Fibroblast of lung (primary cell): ENCODE measurements at regions not wholly inside any gene's neighbourhood (a gene's known extent, or its start where the extent isn't known, plus 50 kb on each side); places are given as distances from the start of the nearest gene placed in this dataset.

Source experiments
- DNase-seq, 2 donors: peaks; one replicate each; pipeline versions ENCODE4 v3.0.0 to v3.0.0-alpha.2; 2010; ENCODE audit warnings: low read depth in 2 of 2
- H2AFZ ChIP-seq: 2 replicates; pipeline ENCODE4 v1.5.1; 2012; ENCODE audit warnings: low read length, control low read depth, inconsistent platforms
- H3K27ac ChIP-seq: 2 replicates; pipeline ENCODE4 v1.5.1; 2011; ENCODE audit warnings: low read length, control low read depth; ENCODE audit not compliant: insufficient read depth
- H3K27me3 ChIP-seq: 2 replicates; pipeline ENCODE4 v1.5.1; 2011; ENCODE audit warnings: mild to moderate bottlenecking, low read length; ENCODE audit not compliant: control insufficient read depth, insufficient read depth
- H3K36me3 ChIP-seq: 2 replicates; pipeline ENCODE4 v1.5.1; 2011; ENCODE audit warnings: low read length; ENCODE audit not compliant: control insufficient read depth, insufficient read depth
- H3K4me1 ChIP-seq: 2 replicates; pipeline ENCODE4 v1.5.1; 2011; ENCODE audit warnings: low read length; ENCODE audit not compliant: control insufficient read depth, insufficient read depth; ENCODE audit errors: extremely low read depth
- H3K4me2 ChIP-seq: 2 replicates; pipeline ENCODE4 v1.5.1; 2011; ENCODE audit warnings: low read length, control low read depth; ENCODE audit not compliant: insufficient read depth; ENCODE audit errors: extremely low read depth
- H3K4me3 ChIP-seq, 4 experiments: fragments of 200-600 bp in 1 of 4; sonication (generic) in 1 of 4; replicated peaks in 1 of 4; 2 replicates each; pipeline ENCODE4 v1.5.1; 2011 to 2016; ENCODE audit warnings: low read length in 4 of 4, low read depth in 3 of 4, mild to moderate bottlenecking in 3 of 4, control low read depth in 2 of 4, inconsistent platforms in 1 of 4, mixed read lengths in 1 of 4; ENCODE audit not compliant: insufficient read depth in 1 of 4; ENCODE audit errors: control extremely low read depth in 1 of 4
- H3K79me2 ChIP-seq: 2 replicates; pipeline ENCODE4 v1.5.1; 2012; ENCODE audit warnings: mild to moderate bottlenecking, low read length, inconsistent platforms; ENCODE audit not compliant: control insufficient read depth, insufficient read depth
- H3K9ac ChIP-seq: 2 replicates; pipeline ENCODE4 v1.5.1; 2011; ENCODE audit warnings: mild to moderate bottlenecking, low read length, control low read depth; ENCODE audit not compliant: insufficient read depth
- H3K9me3 ChIP-seq: 2 replicates; pipeline ENCODE4 v1.5.1; 2012; ENCODE audit warnings: low read depth, low read length; ENCODE audit not compliant: control insufficient read depth, insufficient read depth
- H4K20me1 ChIP-seq: 2 replicates; pipeline ENCODE4 v1.5.1; 2011; ENCODE audit warnings: low read length; ENCODE audit not compliant: control insufficient read depth, insufficient read depth; ENCODE audit errors: extremely low read depth
- EZH2 ChIP-seq: IDR thresholded peaks from 2 replicates; pipeline ENCODE4 v1.5.1; 2012; ENCODE audit warnings: low read length, control low read depth, mild to moderate bottlenecking; ENCODE audit errors: missing control alignments
- TF ChIP-seq, protein P1 (sequence below), 2 donors: IDR thresholded peaks in 1 of 2; conservative IDR thresholded peaks in 1 of 2; 1 replicate in 1 of 2; 2 replicates in 1 of 2; pipeline ENCODE4 v1.5.1; 2011 to 2012; ENCODE audit warnings: low read length in 2 of 2, control low read depth in 1 of 2, inconsistent platforms in 1 of 2, low read depth in 1 of 2, mild to moderate bottlenecking in 1 of 2

GRCh38 chr3:151935446-151935845 lies 62.0 kb downstream of the SUCNR1 start:
- H4K20me1 ChIP-seq, result no peaks in the 10 kb centered on the region
- no peak overlapping the region for H3K4me3 ChIP-seq
- H3K9ac ChIP-seq, result no peak overlapping the region
- TF ChIP-seq, protein P1, sequence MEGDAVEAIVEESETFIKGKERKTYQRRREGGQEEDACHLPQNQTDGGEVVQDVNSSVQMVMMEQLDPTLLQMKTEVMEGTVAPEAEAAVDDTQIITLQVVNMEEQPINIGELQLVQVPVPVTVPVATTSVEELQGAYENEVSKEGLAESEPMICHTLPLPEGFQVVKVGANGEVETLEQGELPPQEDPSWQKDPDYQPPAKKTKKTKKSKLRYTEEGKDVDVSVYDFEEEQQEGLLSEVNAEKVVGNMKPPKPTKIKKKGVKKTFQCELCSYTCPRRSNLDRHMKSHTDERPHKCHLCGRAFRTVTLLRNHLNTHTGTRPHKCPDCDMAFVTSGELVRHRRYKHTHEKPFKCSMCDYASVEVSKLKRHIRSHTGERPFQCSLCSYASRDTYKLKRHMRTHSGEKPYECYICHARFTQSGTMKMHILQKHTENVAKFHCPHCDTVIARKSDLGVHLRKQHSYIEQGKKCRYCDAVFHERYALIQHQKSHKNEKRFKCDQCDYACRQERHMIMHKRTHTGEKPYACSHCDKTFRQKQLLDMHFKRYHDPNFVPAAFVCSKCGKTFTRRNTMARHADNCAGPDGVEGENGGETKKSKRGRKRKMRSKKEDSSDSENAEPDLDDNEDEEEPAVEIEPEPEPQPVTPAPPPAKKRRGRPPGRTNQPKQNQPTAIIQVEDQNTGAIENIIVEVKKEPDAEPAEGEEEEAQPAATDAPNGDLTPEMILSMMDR (conservative IDR thresholded peaks at IDR 0.05 in 1 of 2, IDR thresholded peaks at IDR 0.05 in 1 of 2; ENCODE audit: low read depth in 1 of 2, low read length in 2 of 2), result no peak
- no peak for TF ChIP-seq EZH2
- no peak overlapping the region for H3K4me2 ChIP-seq
- no peak overlapping the region for H3K27ac ChIP-seq
- no peaks in the 10 kb centered on the region for H3K36me3 ChIP-seq
- no peaks in the 10 kb centered on the region for H3K9me3 ChIP-seq
- H2AFZ ChIP-seq, result no peak overlapping the region
- no peaks in the 10 kb centered on the region for H3K4me1 ChIP-seq
- peak in 1 of 2 donors; percentile 19 for DNase-seq
- no peaks in the 10 kb centered on the region for H3K27me3 ChIP-seq
- no peaks in the 10 kb centered on the region for H3K79me2 ChIP-seq

DNA sequence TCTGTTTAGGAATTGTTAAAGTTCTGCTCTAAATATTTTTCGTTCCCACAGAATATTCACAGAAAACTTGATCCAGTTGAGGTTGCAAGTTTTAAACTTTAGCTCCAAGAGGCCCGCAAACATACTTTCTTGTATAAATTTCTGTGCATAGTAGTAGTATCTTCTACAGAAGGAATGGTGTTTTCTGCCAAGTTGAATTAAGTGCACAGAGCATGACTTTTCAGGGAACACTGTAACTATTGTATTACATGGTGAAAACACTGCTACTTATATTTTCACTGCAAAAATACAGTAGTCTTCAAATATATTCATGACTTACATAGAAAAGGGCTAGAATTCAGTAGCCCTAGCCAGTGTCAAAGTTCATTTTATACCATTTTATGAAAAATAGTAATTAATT lies 67.0 kb downstream of the SUCNR1 start:
- no peak for DNase-seq
- H2AFZ ChIP-seq, result no peak overlapping the region
- no peaks in the 10 kb centered on the region for H4K20me1 ChIP-seq
- H3K4me2 ChIP-seq, result no peak overlapping the region
- no peaks in the 10 kb centered on the region for H3K36me3 ChIP-seq
- H3K4me1 ChIP-seq, result peaks cover 4% of the 10 kb centered on the region
- no peak for TF ChIP-seq EZH2
- TF ChIP-seq, protein P1 (conservative IDR thresholded peaks at IDR 0.05 in 1 of 2, IDR thresholded peaks at IDR 0.05 in 1 of 2; ENCODE audit: low read depth in 1 of 2, low read length in 2 of 2), result no peak
- H3K4me3 ChIP-seq, result no peak overlapping the region
- no peaks in the 10 kb centered on the region for H3K9me3 ChIP-seq
- H3K27me3 ChIP-seq, result no peaks in the 10 kb centered on the region
- no peak overlapping the region for H3K27ac ChIP-seq
- no peak overlapping the region for H3K9ac ChIP-seq
- no peaks in the 10 kb centered on the region for H3K79me2 ChIP-seq

- no peak for TF ChIP-seq EZH2
- TF ChIP-seq, protein P1 (conservative IDR thresholded peaks at IDR 0.05 in 1 of 2, IDR thresholded peaks at IDR 0.05 in 1 of 2; ENCODE audit: low read depth in 1 of 2, low read length in 2 of 2), result no peak
- peaks cover 4% of the 10 kb centered on the region for H3K4me1 ChIP-seq
- DNase-seq, result no peak
- no peak overlapping the region for H3K4me3 ChIP-seq
- no peak overlapping the region for H3K9ac ChIP-seq
- no peak overlapping the region for H3K27ac ChIP-seq
- H3K9me3 ChIP-seq, result no peaks in the 10 kb centered on the region
- no peaks in the 10 kb centered on the region for H3K79me2 ChIP-seq
- H3K4me2 ChIP-seq, result no peak overlapping the region
- H3K27me3 ChIP-seq, result no peaks in the 10 kb centered on the region
- H2AFZ ChIP-seq, result no peak overlapping the region
- H3K36me3 ChIP-seq, result no peaks in the 10 kb centered on the region
- H4K20me1 ChIP-seq, result no peaks in the 10 kb centered on the region
Observed at GRCh38 chr3:151943539-151943938, 70.1 kb downstream of the SUCNR1 start.
